ENCODE measurements at regions not wholly inside any gene's neighbourhood (a gene's known extent, or its start where the extent isn't known, plus 50 kb on each side); places are given as distances from the start of the nearest gene placed in this dataset.
"Not testable (repeated sequence)": the region's sequence is repeated elsewhere in the genome, so short reads cannot be mapped to it uniquely, and the experiment has no call there.

DNA sequence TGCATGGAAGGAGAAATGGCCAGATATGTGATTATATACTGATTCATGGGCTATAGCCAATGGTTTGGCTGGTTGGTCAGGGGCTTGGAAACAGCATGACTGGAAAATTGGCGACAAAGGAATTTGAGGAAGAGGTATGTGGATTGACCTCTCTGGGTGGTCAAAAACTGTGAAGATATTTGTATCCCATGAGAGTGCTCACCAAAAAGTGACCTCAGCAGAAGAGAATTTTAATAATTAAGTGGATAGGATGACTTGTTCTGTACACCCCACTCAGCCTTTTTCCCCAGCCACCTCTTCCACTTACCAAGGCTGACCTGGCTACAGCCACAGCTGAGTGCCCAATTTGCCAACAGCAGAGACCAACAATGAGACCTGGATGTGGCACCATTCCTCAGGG lies 146.7 kb downstream of the GPR37 start:
- H3K79me2 ChIP-seq (ENCODE audit: low read length) = no peaks in the 10 kb centered on the region
- no peak overlapping the region for H3K4me3 ChIP-seq (ENCODE audit: low read length)
- no peaks in the 10 kb centered on the region for H3K9me2 ChIP-seq (replicated peaks; ENCODE audit: insufficient read depth, low read length)
- H2AFZ ChIP-seq (ENCODE audit: low read length) = no peak overlapping the region
- no peaks in the 10 kb centered on the region for H3K9me3 ChIP-seq (replicated peaks; ENCODE audit: insufficient read depth, low read length)
- H3K4me2 ChIP-seq (ENCODE audit: low read depth, low read length) = no peak overlapping the region
- no peaks in the 10 kb centered on the region for H3K27me3 ChIP-seq (replicated peaks; ENCODE audit: insufficient read depth, low read length)
- DNase-seq = no peak
- H3F3A ChIP-seq (ENCODE audit: insufficient read depth, low read length) = no peaks in the 10 kb centered on the region
- no peak overlapping the region for H3K9ac ChIP-seq (ENCODE audit: low read length)
- no peaks in the 10 kb centered on the region for H4K20me1 ChIP-seq (ENCODE audit: insufficient read depth, low read length)
- no peaks in the 10 kb centered on the region for H3K36me3 ChIP-seq (replicated peaks; ENCODE audit: insufficient read depth, low read length)
- no peaks in the 10 kb centered on the region for H3K4me1 ChIP-seq (ENCODE audit: low read length)
- TF ChIP-seq EZH2phosphoT487 (IDR thresholded peaks at IDR 0.05; ENCODE audit: low read length) = no peak
- TF ChIP-seq CTCF (IDR thresholded peaks at IDR 0.05; ENCODE audit: low read length) = no peak
- TF ChIP-seq EZH2 (optimal IDR thresholded peaks at IDR 0.05; ENCODE audit: low read depth, low read length) = no peak
- no peak overlapping the region for H3K27ac ChIP-seq (ENCODE audit: low read length)

DNA sequence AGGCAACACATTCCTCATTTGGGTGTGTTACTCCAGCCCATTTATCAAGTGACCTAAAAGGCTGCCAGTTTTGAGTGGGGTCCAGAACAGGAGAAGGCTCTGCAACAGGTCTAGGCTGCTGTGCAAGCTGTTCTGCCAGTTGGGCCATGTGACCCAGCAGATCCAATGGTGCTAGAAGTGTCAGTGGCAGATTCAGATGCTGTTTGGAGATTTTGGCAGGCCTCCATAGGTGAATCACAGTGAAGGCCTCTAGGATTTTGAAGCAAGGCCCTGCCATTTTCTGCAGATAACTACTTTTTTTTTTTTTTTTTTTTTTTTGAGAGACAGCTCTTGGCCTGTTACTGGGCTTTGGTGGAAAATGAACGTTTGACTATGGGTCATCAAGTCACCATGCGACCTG lies 147.5 kb downstream of the GPR37 start:
- not testable (repeated sequence) for H3K9ac ChIP-seq (ENCODE audit: low read length); H3K79me2 ChIP-seq (ENCODE audit: low read length); H3K27me3 ChIP-seq (replicated peaks; ENCODE audit: insufficient read depth, low read length); H3K36me3 ChIP-seq (replicated peaks; ENCODE audit: insufficient read depth, low read length); H3K9me2 ChIP-seq (replicated peaks; ENCODE audit: insufficient read depth, low read length); H3K27ac ChIP-seq (ENCODE audit: low read length); H3K4me3 ChIP-seq (ENCODE audit: low read length); H3K4me2 ChIP-seq (ENCODE audit: low read depth, low read length); H3F3A ChIP-seq (ENCODE audit: insufficient read depth, low read length); H3K9me3 ChIP-seq (replicated peaks; ENCODE audit: insufficient read depth, low read length); H2AFZ ChIP-seq (ENCODE audit: low read length); H3K4me1 ChIP-seq (ENCODE audit: low read length); H4K20me1 ChIP-seq (ENCODE audit: insufficient read depth, low read length); DNase-seq

DNA sequence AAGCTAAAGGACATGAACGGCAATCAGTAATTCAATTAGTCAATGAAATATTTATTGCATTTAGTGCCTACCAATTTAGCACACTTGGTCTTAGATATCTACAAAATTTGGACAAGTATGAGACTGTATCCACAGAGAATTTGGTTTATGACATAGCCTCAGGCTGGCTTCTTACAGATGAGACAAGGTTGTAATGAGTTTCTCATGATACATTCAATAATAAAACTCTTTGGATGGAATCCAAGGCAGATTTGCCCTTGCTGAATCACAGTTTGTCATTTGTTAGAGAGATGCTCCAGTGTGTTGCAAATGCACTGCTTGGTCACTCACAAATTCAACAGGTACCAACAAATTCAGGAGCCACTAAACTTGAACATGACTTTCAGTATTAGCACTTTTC lies 162.5 kb downstream of the GPR37 start:
- no peak for DNase-seq
- no peak overlapping the region for H2AFZ ChIP-seq (ENCODE audit: low read length)
- no peaks in the 10 kb centered on the region for H3F3A ChIP-seq (ENCODE audit: insufficient read depth, low read length)
- no peaks in the 10 kb centered on the region for H3K36me3 ChIP-seq (replicated peaks; ENCODE audit: insufficient read depth, low read length)
- no peaks in the 10 kb centered on the region for H4K20me1 ChIP-seq (ENCODE audit: insufficient read depth, low read length)
- no peaks in the 10 kb centered on the region for H3K9me3 ChIP-seq (replicated peaks; ENCODE audit: insufficient read depth, low read length)
- H3K9me2 ChIP-seq (replicated peaks; ENCODE audit: insufficient read depth, low read length) = no peaks in the 10 kb centered on the region
- no peak overlapping the region for H3K4me2 ChIP-seq (ENCODE audit: low read depth, low read length)
- H3K79me2 ChIP-seq (ENCODE audit: low read length) = no peaks in the 10 kb centered on the region
- H3K27me3 ChIP-seq (replicated peaks; ENCODE audit: insufficient read depth, low read length) = no peaks in the 10 kb centered on the region
- no peak overlapping the region for H3K9ac ChIP-seq (ENCODE audit: low read length)
- TF ChIP-seq CTCF (IDR thresholded peaks at IDR 0.05; ENCODE audit: low read length) (no peak), EZH2phosphoT487 (IDR thresholded peaks at IDR 0.05; ENCODE audit: low read length) (no peak)
- no peak overlapping the region for H3K27ac ChIP-seq (ENCODE audit: low read length)
- no peaks in the 10 kb centered on the region for H3K4me1 ChIP-seq (ENCODE audit: low read length)
- no peak overlapping the region for H3K4me3 ChIP-seq (ENCODE audit: low read length)

DNA sequence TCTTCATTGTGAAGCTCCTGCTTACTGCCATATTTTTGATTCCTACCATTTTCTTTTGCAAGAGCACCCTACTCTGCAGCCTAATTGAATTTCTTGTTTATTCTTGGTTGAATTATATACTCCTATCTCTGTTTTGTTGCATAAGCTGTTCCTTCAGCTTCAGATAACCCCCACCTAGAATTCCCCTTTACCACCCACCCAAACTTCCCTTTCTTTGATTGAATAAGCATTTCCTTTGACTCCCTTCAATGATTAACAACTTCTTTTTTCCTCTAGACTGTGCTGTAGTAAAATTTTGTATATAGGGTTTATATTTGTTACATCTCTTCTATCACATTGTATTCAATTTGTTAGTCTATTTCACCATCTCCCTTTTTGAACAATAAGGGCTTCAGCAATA lies 168.1 kb downstream of the GPR37 start:
- H2AFZ ChIP-seq (ENCODE audit: low read length) = no peak overlapping the region
- H3K9me2 ChIP-seq (replicated peaks; ENCODE audit: insufficient read depth, low read length) = no peaks in the 10 kb centered on the region
- H3K27ac ChIP-seq (ENCODE audit: low read length) = no peak overlapping the region
- no peaks in the 10 kb centered on the region for H3K79me2 ChIP-seq (ENCODE audit: low read length)
- H4K20me1 ChIP-seq (ENCODE audit: insufficient read depth, low read length) = no peaks in the 10 kb centered on the region
- TF ChIP-seq EZH2 (optimal IDR thresholded peaks at IDR 0.05; ENCODE audit: low read depth, low read length) = no peak
- TF ChIP-seq CTCF (IDR thresholded peaks at IDR 0.05; ENCODE audit: low read length) = no peak
- no peak for TF ChIP-seq EZH2phosphoT487 (IDR thresholded peaks at IDR 0.05; ENCODE audit: low read length)
- H3F3A ChIP-seq (ENCODE audit: insufficient read depth, low read length) = no peaks in the 10 kb centered on the region
- no peak overlapping the region for H3K4me3 ChIP-seq (ENCODE audit: low read length)
- no peak overlapping the region for H3K4me2 ChIP-seq (ENCODE audit: low read depth, low read length)
- H3K9ac ChIP-seq (ENCODE audit: low read length) = no peak overlapping the region
- no peak for DNase-seq
- no peaks in the 10 kb centered on the region for H3K36me3 ChIP-seq (replicated peaks; ENCODE audit: insufficient read depth, low read length)
- no peaks in the 10 kb centered on the region for H3K27me3 ChIP-seq (replicated peaks; ENCODE audit: insufficient read depth, low read length)
- no peaks in the 10 kb centered on the region for H3K4me1 ChIP-seq (ENCODE audit: low read length)
- no peaks in the 10 kb centered on the region for H3K9me3 ChIP-seq (replicated peaks; ENCODE audit: insufficient read depth, low read length)

Data from MM.1S (cell line).